GM19043 (cell line): ENCODE measurements at regions not wholly inside any gene's neighbourhood (a gene's known extent, or its start where the extent isn't known, plus 50 kb on each side); places are given as distances from the start of the nearest gene placed in this dataset.
"Not testable (repeated sequence)": the region's sequence is repeated elsewhere in the genome, so short reads cannot be mapped to it uniquely, and the experiment has no call there.

Experiments
- ATAC-seq: cut with Tn5 transposase; IDR thresholded peaks from one replicate; pipeline ENCODE4 v1.9.1; 2021; ENCODE audit warnings: low read depth; ENCODE audit not compliant: unreplicated experiment

- no peak for ATAC-seq
Measured at GRCh38 chr1:101185421-101185820, 51.4 kb upstream of the S1PR1 start.

DNA sequence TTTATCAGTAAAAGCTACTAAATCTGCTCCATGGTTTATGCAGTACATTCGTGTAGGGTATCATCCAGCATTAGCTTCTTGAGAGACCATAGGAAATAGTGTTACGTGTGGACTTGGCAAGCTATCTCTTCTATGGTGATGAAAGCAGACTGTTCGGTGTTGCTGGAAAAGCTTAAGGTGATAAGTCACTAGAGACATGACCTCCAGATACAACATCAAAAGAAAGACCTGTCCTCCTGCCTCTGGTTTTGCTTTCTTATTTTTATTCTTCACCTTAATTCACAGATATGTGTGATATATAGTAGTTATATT is 53.5 kb upstream of the S1PR1 start:
- ATAC-seq: no peak

- ATAC-seq: no peak
Measured at GRCh38 chr1:101182627-101183387, 54.0 kb upstream of the S1PR1 start.

GRCh38 chr1:101181930-101182329 is 54.9 kb upstream of the S1PR1 start:
- ATAC-seq: no peak

DNA sequence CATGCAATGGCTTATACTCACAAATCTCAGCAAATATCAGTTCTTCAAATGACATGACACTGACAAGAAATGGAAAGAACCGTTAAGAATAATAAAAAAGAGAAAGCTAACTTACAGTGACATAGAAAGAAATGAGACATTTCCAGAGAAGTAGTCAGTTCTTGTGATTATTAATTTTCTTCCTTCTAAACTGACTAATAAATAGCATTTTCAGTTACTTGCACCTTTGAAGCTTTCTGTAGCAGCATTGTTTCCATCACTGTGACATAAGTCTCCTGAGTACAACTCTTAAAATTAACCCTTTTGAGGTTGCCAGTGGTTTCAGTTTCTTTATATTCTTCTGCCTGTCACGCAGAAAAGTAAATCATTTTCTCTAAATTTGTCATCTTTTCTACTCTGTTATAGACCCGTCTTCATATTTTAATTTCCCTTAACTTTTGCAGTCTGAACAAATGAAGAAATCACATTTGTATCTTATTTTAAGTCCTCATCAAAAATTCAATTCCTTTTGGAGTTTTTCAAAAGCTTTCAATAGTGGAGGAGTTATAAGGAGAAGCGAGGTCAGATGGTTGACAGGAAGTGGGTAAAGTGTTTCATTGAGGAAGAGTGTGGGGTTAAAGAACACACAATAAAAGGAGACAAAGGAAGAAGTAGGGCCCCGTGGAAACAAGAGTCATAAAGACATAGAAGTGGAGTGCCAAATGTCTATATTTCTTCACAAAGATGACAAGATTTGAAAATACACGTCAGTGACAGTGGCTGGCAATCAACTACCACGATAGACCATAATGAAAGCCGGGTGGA is 57.9 kb upstream of the S1PR1 start:
- peak; percentile 87 for ATAC-seq

- peak; percentile 4 for ATAC-seq
Measured at GRCh38 chr1:101178341-101178687, 58.5 kb upstream of the S1PR1 start.

DNA sequence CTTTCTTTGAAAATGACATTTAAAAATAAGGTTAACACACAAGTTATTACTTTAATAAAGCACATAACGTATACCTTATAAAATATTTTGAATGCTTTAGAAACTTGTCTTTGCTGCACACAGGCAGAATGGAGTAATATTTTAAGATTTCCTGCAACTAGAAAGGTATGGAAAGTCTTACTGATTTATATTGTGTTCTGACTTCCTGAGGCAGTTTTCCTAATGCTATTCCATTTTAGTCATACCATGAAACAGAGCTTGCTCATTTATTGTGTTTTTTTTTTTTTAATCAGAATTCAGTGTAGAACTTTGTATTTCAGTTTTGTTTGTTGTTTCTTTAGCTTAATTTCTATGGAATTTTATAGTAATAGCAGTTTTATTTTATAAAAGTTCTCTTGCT is 60.9 kb upstream of the S1PR1 start:
- no peak for ATAC-seq

DNA sequence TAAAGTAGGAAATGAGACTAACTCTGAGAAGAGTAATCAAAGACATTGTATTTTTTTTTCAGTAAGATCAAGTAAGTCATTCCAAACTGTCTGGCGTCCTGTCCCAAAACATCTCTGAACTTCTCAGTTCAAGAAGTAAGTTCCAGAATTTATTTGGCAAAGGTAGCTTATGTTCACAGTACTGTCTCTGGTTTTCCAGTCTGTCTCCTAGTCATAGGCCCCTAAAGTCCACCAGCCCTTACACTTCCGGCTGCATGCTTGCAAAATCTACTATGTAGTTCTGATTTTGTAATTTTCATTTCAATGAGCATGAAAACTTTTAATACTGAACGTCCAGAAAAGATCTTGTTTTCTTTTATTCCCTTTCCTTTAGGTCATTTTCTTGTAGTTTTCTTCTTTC is 61.4 kb upstream of the S1PR1 start:
- ATAC-seq: no peak

DNA sequence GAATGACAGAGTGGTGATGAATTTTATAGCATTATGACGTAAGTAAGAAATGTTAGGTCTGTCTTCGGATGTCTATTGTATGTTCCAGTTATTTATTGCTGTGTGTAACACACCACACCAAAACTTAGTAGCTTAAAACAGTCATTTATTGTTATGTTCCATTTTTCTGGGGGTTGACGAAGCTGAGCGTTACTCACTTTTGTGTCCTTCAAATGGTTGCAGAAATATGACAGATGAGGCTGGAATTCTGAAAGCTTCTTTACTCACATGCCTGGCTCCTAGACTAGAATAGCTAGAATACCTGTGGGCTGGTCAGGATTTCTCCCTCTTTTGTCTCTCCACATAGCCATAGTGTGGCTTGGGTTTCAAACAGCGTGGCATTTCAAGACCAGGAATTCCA is 62.1 kb upstream of the S1PR1 start:
- no peak for ATAC-seq

- not testable (repeated sequence) for ATAC-seq
Measured at GRCh38 chr1:101174298-101174697, 62.5 kb upstream of the S1PR1 start.

DNA sequence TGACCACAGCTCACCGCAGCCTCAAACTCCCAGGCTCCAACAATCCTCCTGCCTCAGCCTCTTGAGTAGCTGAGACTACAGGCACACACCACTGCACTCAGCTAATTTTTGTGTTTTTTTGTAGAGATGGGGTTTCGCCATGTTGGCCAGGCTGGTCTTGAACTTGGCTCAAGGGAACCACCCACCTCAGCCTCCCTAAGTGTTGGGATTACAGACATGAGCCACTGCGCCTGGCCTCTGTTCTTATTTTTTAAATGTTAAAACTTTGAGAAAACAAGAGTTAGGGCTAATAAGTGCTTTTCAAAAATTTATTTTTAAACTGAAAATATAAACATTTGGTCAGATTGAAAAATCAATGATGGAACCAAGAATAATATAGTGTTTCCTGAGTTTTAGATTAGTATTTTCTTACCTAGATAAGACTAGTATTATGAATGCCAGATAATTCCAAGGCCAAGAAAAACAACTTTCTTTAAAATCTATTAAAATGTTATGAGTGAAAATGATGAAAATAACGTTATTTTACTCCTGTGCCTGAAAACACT is 66.2 kb upstream of the S1PR1 start:
- no peak for ATAC-seq

GRCh38 chr1:101167891-101168290 is 68.9 kb upstream of the S1PR1 start:
- ATAC-seq: peak; percentile 72

DNA sequence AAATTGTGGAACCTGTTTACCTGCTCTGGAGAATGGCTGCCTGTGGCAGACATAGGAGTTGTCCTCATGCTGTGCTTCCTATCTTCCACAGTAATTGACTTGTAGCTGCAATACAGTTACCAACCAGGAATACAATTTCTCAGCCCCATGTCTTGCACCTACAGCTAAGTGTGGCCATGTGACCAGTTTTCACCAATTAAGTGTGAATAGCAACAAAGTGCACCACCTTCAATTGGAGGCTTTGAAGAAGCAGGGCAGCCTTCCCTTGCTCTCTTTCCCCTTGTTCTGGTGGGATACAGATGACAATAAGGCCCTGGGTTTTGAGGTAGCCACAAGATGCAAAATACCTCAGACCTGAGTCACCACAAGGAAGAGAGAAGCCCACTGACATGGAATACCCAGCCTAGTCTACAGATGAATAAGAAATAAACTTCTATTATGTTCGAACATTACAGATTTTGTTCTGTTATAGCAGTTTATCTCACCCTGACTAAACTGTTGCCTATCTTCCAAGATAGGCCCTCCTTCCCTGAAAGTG is 70.2 kb upstream of the S1PR1 start:
- no peak for ATAC-seq

DNA sequence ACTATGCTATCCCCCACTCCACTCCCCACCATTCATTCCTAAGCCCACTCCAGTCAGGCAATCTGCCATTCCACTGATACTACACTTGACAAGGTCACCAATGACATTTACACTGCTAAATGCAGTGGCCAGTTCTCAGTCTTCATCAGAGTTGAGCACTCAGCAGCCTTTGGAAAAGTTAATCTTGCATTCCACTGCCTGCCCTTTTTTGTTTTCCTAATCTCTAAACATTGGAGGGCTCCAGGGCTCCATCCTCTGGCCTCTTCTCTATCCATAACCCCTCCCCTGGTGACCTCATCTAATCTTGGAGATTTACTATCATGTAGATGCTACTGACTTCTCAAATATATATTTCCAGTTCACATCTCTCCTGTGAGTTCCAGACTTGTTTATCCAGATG is 70.9 kb upstream of the S1PR1 start:
- ATAC-seq: no peak

- no peak for ATAC-seq
Measured at GRCh38 chr1:101165532-101165931, 71.3 kb upstream of the S1PR1 start.

- ATAC-seq: no peak
Measured at GRCh38 chr1:101164776-101165175, 72.0 kb upstream of the S1PR1 start.

DNA sequence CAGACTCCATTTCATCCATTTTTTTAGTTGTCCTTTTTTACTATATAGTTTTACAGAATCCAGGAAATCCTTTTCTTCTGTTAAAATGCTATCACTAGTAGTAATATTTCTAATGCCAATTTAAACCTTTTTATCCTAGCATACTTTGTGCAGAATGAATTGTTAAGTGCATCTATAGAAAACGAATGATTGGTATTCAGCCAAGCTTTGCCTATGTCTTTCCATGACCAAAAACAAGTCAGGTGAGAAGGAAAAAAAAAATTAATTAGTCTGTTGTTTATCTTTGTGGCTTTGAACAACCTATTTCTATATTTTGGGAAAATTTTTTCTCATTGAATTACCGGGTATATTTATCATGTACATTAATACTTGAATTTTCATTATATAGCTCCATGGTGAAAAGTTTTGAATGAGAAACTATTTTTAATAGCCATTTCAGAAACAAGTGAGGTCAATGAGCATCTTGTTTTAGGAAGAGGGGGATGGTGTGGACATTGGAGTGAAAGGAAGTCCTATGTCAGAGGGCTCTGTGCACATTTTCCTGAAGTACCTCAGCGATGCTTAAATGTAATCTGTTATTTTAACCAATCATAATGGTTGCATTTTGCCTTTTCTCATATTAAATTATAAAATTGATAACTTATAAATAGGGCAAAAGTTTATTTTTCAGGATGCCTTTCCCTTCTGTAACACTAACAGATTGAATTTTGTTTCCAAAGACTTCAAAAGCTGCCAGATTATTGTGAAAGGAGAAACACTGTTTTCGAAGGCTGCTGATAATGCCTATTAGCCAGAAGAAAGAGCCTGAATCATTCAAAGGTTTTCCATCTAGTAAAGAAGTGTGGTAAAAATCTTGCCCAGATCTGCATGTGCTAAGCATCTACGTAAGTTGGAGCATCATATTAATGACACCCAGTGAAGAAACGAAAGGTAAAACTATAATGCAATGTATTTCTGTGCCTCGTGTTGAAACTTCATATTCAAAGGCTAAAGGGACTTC is 73.8 kb upstream of the S1PR1 start:
- ATAC-seq: no peak

DNA sequence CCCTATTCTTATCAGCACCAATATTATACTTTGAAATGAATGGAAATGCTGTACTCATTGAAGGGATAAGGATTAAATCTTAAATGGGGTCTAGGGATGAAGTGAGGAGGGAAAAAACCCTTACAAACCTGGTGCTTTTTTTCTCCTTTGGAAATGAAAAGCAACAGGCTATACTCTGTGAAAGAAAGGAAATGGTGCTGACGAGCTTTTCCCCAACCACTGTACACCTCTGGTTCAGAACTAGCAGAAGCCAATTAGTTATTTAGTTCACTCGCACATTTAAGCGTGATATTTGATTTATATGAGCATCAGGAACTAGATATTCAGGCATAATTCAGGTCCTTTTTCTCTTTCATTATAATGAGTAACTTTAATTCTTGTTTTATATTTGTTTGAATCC is 74.5 kb upstream of the S1PR1 start:
- ATAC-seq: no peak

DNA sequence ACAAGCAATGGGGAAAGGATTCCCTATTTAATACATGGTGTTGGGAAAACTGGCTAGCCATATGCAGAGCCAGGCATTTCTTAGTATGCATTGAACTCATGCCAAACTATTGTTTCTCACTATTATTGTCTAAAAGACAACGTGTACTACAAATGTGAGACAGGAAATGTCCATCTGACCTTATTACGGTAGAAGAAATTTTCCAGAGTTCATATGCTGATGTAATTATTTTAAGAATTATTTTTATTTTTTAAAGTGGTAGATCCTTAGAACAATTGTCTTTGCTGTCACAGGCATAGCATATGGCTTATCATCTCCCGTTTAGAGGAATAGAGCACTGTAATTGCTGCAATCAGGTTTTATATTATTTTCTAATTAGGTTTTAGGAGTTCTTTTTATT is 75.2 kb upstream of the S1PR1 start:
- no peak for ATAC-seq

- ATAC-seq: peak; percentile 68
Measured at GRCh38 chr1:101158424-101158823, 78.4 kb upstream of the S1PR1 start.

GRCh38 chr1:101154547-101154946 is 82.3 kb upstream of the S1PR1 start:
- ATAC-seq: no peak
